ENCODE measurements at regions not wholly inside any gene's neighbourhood (a gene's known extent, or its start where the extent isn't known, plus 50 kb on each side); places are given as distances from the start of the nearest gene placed in this dataset.
"Not testable (repeated sequence)": the region's sequence is repeated elsewhere in the genome, so short reads cannot be mapped to it uniquely, and the experiment has no call there.

GRCh38 chr21:9746831-9747606 lies 774.4 kb upstream of the TPTE start:
- H3K4me3 ChIP-seq (replicated peaks; ENCODE audit: insufficient read depth, low read length); H3K27ac ChIP-seq (replicated peaks); H3K27me3 ChIP-seq (ENCODE audit: insufficient read depth, poor library complexity, severe bottlenecking); DNase-seq (ENCODE audit: low read depth in 1 of 2, low spot score in 1 of 2): not testable (repeated sequence)

DNA sequence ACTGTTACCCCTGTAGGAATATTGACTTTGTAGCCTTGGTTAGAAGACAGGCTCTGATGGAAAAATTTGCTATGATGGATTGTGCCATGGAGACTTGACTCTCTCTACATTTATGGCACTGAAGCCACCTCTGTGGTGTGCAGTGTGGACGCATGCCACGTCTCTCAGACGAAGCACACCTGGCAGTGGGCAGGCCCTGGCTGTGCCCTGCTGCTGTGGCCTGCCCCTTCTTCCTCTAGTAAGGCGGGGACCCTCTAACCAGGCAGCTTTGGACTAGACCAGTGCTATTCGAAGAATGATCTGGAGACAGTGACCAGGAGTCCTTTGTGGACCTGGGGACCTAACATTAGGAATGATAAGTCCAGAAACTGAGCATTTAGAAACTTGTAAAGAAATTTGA lies 773.5 kb upstream of the TPTE start:
- DNase-seq (ENCODE audit: low read depth in 1 of 2, low spot score in 1 of 2); H3K27me3 ChIP-seq (ENCODE audit: insufficient read depth, poor library complexity, severe bottlenecking); H3K27ac ChIP-seq (replicated peaks); H3K4me3 ChIP-seq (replicated peaks; ENCODE audit: insufficient read depth, low read length): not testable (repeated sequence)

DNA sequence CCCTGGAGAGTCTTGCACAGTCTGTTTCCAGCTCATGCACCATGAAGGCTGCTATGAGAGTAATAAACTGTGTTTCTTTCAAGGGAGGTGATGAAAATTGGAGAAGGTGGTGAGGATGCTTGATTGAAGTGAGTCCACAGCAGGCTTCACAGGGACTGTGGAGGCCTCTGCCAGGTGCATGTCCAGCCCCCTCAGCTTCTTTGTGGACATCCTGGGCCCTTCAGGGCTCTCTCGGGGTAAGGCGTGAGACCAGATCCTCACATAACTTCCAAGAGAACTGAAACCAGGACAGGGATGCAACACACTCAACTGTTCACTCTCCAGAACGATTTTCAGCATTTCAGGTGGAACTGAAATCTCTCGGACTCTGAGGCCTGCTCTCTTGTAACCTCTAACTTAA lies 772.9 kb upstream of the TPTE start:
- H3K27ac ChIP-seq (replicated peaks); H3K4me3 ChIP-seq (replicated peaks; ENCODE audit: insufficient read depth, low read length); H3K27me3 ChIP-seq (ENCODE audit: insufficient read depth, poor library complexity, severe bottlenecking); DNase-seq (ENCODE audit: low read depth in 1 of 2, low spot score in 1 of 2): not testable (repeated sequence)

DNA sequence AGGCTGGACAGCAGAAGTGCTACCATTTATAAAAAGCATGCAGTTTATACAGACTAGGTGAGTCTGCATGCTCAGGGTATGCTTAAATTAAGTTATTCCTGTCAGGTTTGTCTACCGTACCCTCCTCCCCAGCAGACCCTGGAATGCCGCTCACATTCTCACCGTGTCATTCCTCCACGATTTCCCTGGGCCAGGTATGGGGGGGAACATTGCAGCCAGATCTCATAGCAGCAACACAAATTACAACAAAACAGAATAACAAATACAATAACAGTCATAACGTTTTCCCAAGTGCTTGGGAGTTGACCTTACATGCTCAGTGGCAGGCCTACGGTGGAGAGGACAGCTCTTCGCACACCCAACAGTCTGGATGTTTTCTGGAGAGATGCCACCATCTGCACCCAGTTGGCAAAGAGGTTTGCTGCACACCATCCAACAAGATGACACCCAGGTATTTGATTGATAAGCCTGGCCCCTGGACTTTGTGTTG lies 771.6 kb upstream of the TPTE start:
- not testable (repeated sequence) for DNase-seq (ENCODE audit: low read depth in 1 of 2, low spot score in 1 of 2); H3K27ac ChIP-seq (replicated peaks); H3K4me3 ChIP-seq (replicated peaks; ENCODE audit: insufficient read depth, low read length); H3K27me3 ChIP-seq (ENCODE audit: insufficient read depth, poor library complexity, severe bottlenecking)

DNA sequence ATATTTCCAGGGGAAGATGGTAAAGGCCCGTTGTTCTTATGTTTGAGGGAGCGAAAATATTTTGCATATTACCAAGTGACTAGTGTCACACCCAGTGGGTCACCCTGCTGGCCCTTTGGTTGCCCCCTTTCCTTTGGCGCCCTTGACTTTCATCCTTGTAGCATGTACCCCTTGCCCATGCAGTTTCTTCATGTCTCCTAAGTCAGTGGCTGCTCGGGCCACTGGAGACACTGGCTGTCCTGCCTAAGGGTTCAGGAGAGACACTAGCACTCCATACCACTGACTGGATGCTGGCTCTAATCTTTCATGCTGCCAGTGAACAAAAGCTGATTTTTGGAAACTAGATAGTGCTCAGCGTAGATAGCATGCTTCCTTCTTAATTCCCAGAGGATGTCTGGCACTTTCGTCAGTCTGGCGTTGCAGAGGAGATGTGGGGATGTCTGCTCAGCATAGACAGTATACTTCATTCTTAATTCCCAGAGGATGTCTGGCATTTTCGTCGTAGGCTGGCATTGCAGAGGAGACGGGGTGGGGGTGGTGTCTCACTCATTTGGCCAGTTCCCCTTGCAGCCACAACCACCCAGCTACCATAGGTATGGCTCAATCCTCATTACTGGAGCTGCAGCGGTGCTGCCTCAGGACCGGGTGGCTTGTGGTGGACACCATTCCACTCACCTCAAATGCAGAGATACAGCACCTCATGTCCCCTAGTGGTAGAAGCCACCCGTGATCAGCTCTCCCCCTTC lies 770.9 kb upstream of the TPTE start:
- Histone ChIP-seq H3K27ac (replicated peaks) (no peak overlapping the region), H3K27me3 (ENCODE audit: insufficient read depth, poor library complexity, severe bottlenecking) (no peaks in the 10 kb centered on the region), H3K4me3 (replicated peaks; ENCODE audit: insufficient read depth, low read length) (no peak overlapping the region)
- no peak for TF ChIP-seq GABPA (IDR thresholded peaks at IDR 0.05; ENCODE audit: low read depth)
- TF ChIP-seq SPI1 (IDR thresholded peaks at IDR 0.05; ENCODE audit: borderline replicate concordance, low read depth): no peak
- TF ChIP-seq REST (IDR thresholded peaks at IDR 0.05; ENCODE audit: insufficient replicate concordance, low read depth): no peak
- TF ChIP-seq, protein P1, sequence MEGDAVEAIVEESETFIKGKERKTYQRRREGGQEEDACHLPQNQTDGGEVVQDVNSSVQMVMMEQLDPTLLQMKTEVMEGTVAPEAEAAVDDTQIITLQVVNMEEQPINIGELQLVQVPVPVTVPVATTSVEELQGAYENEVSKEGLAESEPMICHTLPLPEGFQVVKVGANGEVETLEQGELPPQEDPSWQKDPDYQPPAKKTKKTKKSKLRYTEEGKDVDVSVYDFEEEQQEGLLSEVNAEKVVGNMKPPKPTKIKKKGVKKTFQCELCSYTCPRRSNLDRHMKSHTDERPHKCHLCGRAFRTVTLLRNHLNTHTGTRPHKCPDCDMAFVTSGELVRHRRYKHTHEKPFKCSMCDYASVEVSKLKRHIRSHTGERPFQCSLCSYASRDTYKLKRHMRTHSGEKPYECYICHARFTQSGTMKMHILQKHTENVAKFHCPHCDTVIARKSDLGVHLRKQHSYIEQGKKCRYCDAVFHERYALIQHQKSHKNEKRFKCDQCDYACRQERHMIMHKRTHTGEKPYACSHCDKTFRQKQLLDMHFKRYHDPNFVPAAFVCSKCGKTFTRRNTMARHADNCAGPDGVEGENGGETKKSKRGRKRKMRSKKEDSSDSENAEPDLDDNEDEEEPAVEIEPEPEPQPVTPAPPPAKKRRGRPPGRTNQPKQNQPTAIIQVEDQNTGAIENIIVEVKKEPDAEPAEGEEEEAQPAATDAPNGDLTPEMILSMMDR (IDR thresholded peaks at IDR 0.05; ENCODE audit: insufficient read depth, low read length): no peak
- no peak for TF ChIP-seq POLR2AphosphoS5 (IDR thresholded peaks at IDR 0.05; ENCODE audit: low read depth)
- no peak for DNase-seq (ENCODE audit: low read depth in 1 of 2, low spot score in 1 of 2)

DNA sequence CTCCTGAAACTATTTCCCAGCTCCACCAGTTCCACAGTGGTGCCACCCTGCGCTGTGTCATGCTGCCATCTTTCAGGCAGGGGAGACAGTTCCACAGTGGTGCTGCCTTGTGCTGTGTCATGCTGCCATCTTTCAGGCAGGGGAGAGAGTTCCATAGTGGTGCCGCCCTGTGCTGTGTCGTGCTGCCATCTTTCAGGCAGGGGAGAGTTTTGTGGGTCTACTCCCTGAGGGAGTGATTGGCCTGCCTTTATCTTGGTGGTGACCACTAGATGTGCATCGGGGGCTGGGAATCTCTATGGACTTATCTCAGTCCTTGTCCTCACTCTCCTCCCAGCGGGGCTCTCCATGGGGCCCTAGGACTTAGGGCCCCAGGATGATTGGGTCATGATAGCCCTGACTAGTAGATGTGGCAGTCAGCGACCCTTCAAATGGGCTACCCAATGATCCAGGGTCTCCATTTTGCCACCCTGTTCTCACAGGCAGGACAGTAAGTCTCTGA lies 770.2 kb upstream of the TPTE start:
- not testable (repeated sequence) for DNase-seq (ENCODE audit: low read depth in 1 of 2, low spot score in 1 of 2); H3K27me3 ChIP-seq (ENCODE audit: insufficient read depth, poor library complexity, severe bottlenecking); H3K4me3 ChIP-seq (replicated peaks; ENCODE audit: insufficient read depth, low read length); H3K27ac ChIP-seq (replicated peaks)

GRCh38 chr21:9752028-9752427 lies 769.4 kb upstream of the TPTE start:
- not testable (repeated sequence) for H3K4me3 ChIP-seq (replicated peaks; ENCODE audit: insufficient read depth, low read length); H3K27ac ChIP-seq (replicated peaks); H3K27me3 ChIP-seq (ENCODE audit: insufficient read depth, poor library complexity, severe bottlenecking); DNase-seq (ENCODE audit: low read depth in 1 of 2, low spot score in 1 of 2)

DNA sequence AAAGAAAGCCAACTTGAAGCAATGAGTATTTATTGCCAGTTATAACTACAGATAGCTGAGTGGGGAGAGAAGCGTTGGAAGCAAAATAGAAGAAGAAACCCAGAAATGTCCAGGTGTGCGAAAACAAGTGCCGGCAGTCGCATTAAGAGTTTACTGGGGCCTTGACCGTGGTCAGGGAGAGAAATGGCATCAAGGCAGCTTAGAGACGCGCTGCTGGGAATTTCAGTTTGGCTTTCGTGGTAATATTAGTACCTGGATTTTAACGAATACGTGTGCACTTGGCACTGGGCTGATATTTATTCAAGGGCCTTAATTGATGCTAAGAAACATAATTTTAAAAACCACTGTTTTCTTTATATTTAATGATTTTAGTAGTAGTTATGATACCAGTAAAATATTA lies 767.9 kb upstream of the TPTE start:
- DNase-seq (ENCODE audit: low read depth in 1 of 2, low spot score in 1 of 2); H3K27me3 ChIP-seq (ENCODE audit: insufficient read depth, poor library complexity, severe bottlenecking); H3K4me3 ChIP-seq (replicated peaks; ENCODE audit: insufficient read depth, low read length); H3K27ac ChIP-seq (replicated peaks): not testable (repeated sequence)

Measured in HL-60 (cell line).